ENCODE measurements at regions not wholly inside any gene's neighbourhood (a gene's known extent, or its start where the extent isn't known, plus 50 kb on each side); places are given as distances from the start of the nearest gene placed in this dataset.

GRCh38 chr4:19791422-19792123, 460.1 kb upstream of the SLIT2 start:
- H3K27ac ChIP-seq (ENCODE audit: low read depth in 1 of 2, low read length in 2 of 2): no peak overlapping the region
- H3K27me3 ChIP-seq (ENCODE audit: control insufficient read depth in 2 of 2, insufficient read depth in 2 of 2, low read length in 2 of 2): no peaks in the 10 kb centered on the region
- H3K27ac Mint-ChIP-seq: no peak overlapping the region
- no peak overlapping the region for H3K4me3 Mint-ChIP-seq
- no peaks in the 10 kb centered on the region for H3K27me3 Mint-ChIP-seq (ENCODE audit: low read depth in 3 of 3)
- no peak overlapping the region for H2AFZ ChIP-seq (ENCODE audit: insufficient read depth, low read depth, low read length, poor library complexity, severe bottlenecking)
- no peaks in the 10 kb centered on the region for H3K36me3 ChIP-seq (replicated peaks in 1 of 2; ENCODE audit: control insufficient read depth in 1 of 2, insufficient read depth in 2 of 2, low read length in 2 of 2)
- H3K9me3 Mint-ChIP-seq: peaks cover 0 to 6% (median 0%) of the 10 kb centered on the region in 7 donors
- H4K20me1 ChIP-seq (ENCODE audit: insufficient read depth, low read length): no peaks in the 10 kb centered on the region
- TF ChIP-seq CTCF (IDR thresholded peaks at IDR 0.05): no peak
- peaks cover 0 to 5% of the 10 kb centered on the region in 2 donors for H3K9me3 ChIP-seq (replicated peaks in 1 of 2; ENCODE audit: control insufficient read depth in 1 of 2, insufficient read depth in 1 of 2, low read length in 2 of 2)
- H3K36me3 Mint-ChIP-seq: no peaks in the 10 kb centered on the region
- H3K4me1 Mint-ChIP-seq: no peaks in the 10 kb centered on the region
- H3K9ac ChIP-seq (ENCODE audit: insufficient read depth, low read length, poor library complexity, severe bottlenecking): no peak overlapping the region
- no peaks in the 10 kb centered on the region for H3K79me2 ChIP-seq (ENCODE audit: insufficient read depth, low read length)
- DNase-seq: no peak
- no peak overlapping the region for H3K4me2 ChIP-seq (replicated peaks; ENCODE audit: extremely low read depth, low read length, poor library complexity, severe bottlenecking)
- no peaks in the 10 kb centered on the region for H3K4me1 ChIP-seq (ENCODE audit: control insufficient read depth in 1 of 2, insufficient read depth in 2 of 2, low read length in 2 of 2)
- 65% methylated on average over 3 of the region's 5 CpGs for WGBS (ENCODE audit: insufficient coverage)
- intact Hi-C loops (cut with micrococcal nuclease): no loop called here
- H3K4me3 ChIP-seq (replicated peaks in 1 of 3; ENCODE audit: low read depth in 2 of 3, low read length in 3 of 3): no peak overlapping the region

- Mint-ChIP-seq H3K4me3 (no peak overlapping the region), H3K27me3 (ENCODE audit: low read depth in 3 of 3) (peaks cover 0 to 2% (median 0%) of the 10 kb centered on the region in 3 donors), H3K4me1 (no peaks in the 10 kb centered on the region), H3K27ac (no peak overlapping the region), H3K9me3 (peaks cover 0 to 16% (median 7%) of the 10 kb centered on the region in 7 donors), H3K36me3 (no peaks in the 10 kb centered on the region)
- no peak for DNase-seq
- H3K4me1 ChIP-seq (ENCODE audit: control insufficient read depth in 1 of 2, insufficient read depth in 2 of 2, low read length in 2 of 2): no peaks in the 10 kb centered on the region
- no peaks in the 10 kb centered on the region for H3K27me3 ChIP-seq (ENCODE audit: control insufficient read depth in 2 of 2, insufficient read depth in 2 of 2, low read length in 2 of 2)
- no CpG with 5 or more reads among the region's 1 CpG for WGBS (ENCODE audit: insufficient coverage)
- H3K4me3 ChIP-seq (replicated peaks in 1 of 3; ENCODE audit: low read depth in 2 of 3, low read length in 3 of 3): no peak overlapping the region
- H3K4me2 ChIP-seq (replicated peaks; ENCODE audit: extremely low read depth, low read length, poor library complexity, severe bottlenecking): no peak overlapping the region
- peaks cover 13% of the 10 kb centered on the region in 2 donors for H3K9me3 ChIP-seq (replicated peaks in 1 of 2; ENCODE audit: control insufficient read depth in 1 of 2, insufficient read depth in 1 of 2, low read length in 2 of 2)
- H3K27ac ChIP-seq (ENCODE audit: low read depth in 1 of 2, low read length in 2 of 2): no peak overlapping the region
- H2AFZ ChIP-seq (ENCODE audit: insufficient read depth, low read depth, low read length, poor library complexity, severe bottlenecking): no peak overlapping the region
- no peaks in the 10 kb centered on the region for H3K36me3 ChIP-seq (replicated peaks in 1 of 2; ENCODE audit: control insufficient read depth in 1 of 2, insufficient read depth in 2 of 2, low read length in 2 of 2)
- H4K20me1 ChIP-seq (ENCODE audit: insufficient read depth, low read length): no peaks in the 10 kb centered on the region
- no peak overlapping the region for H3K9ac ChIP-seq (ENCODE audit: insufficient read depth, low read length, poor library complexity, severe bottlenecking)
- H3K79me2 ChIP-seq (ENCODE audit: insufficient read depth, low read length): no peaks in the 10 kb centered on the region
- intact Hi-C loops (cut with micrococcal nuclease): no loop called here
- TF ChIP-seq CTCF (IDR thresholded peaks at IDR 0.05): no peak
Observed at GRCh38 chr4:19786616-19787015, 465.1 kb upstream of the SLIT2 start.
